Naive B cell (primary cell): ENCODE measurements at regions not wholly inside any gene's neighbourhood (a gene's known extent, or its start where the extent isn't known, plus 50 kb on each side); places are given as distances from the start of the nearest gene placed in this dataset.

Experiments
- ATAC-seq, 2 donors: fragments of 150-1000 bp; cut with Tn5 transposase; 2 replicates each; pipeline ENCODE4 v1.10.0; 2021; ENCODE audit warnings: low read depth in 2 of 2, mild to moderate bottlenecking in 2 of 2, moderate library complexity in 2 of 2
- DNase-seq: peaks from one replicate; pipeline ENCODE4 v3.0.0; 2022
- H3K27ac Mint-ChIP-seq, 6 donors: one replicate each; pipeline ENCODE4 v1.8.0; 2020 to 2022; ENCODE audit warnings: mild to moderate bottlenecking in 6 of 6, mixed read lengths in 6 of 6, moderate library complexity in 5 of 6, inconsistent platforms in 2 of 6
- H3K27me3 Mint-ChIP-seq, 3 donors: one replicate each; pipeline ENCODE4 v1.8.0; 2021 to 2022; ENCODE audit warnings: mixed read lengths in 3 of 3, mild to moderate bottlenecking in 1 of 3
- H3K36me3 Mint-ChIP-seq, 2 donors: one replicate each; pipeline ENCODE4 v1.8.0; 2020 to 2022; ENCODE audit warnings: mixed read lengths in 2 of 2, inconsistent platforms in 1 of 2, mild to moderate bottlenecking in 1 of 2
- H3K4me1 Mint-ChIP-seq, 3 donors: one replicate each; pipeline ENCODE4 v1.8.0; 2020 to 2022; ENCODE audit warnings: mixed read lengths in 3 of 3, inconsistent platforms in 1 of 3, mild to moderate bottlenecking in 1 of 3, moderate library complexity in 1 of 3
- H3K4me3 Mint-ChIP-seq, 8 donors: one replicate each; pipeline ENCODE4 v1.8.0; 2020 to 2022; ENCODE audit warnings: mild to moderate bottlenecking in 8 of 8, mixed read lengths in 8 of 8, moderate library complexity in 8 of 8, inconsistent platforms in 2 of 8
- H3K9me3 Mint-ChIP-seq, 7 donors: one replicate each; pipeline ENCODE4 v1.8.0; 2020 to 2022; ENCODE audit warnings: mixed read lengths in 7 of 7, mild to moderate bottlenecking in 5 of 7, inconsistent platforms in 2 of 7, moderate library complexity in 1 of 7

DNA sequence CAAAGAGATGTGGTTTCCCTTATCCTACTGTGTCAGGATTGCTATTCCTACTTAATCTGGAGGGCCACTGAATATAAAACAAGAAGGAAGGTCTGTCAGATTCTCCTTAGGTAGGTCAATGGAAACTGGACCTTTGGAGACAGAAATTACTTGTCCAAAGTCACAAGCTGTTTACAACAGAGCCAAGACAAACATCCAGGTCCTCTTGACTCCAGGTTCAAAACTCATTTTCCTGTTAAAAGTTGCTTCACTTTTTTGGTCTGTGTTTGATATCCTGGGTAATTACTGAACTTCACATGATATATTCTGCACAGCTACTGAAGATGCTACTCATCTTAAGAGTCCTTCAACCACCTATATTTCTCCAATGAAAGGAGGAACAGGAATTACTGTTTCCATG is 81.2 kb upstream of the ARHGAP32 start:
- Mint-ChIP-seq H3K4me3 (peak overlapping the region in 6 of 8 donors; percentile 57 to 86 (median 74)), H3K4me1 (peaks cover 57 to 85% (median 79%) of the 10 kb centered on the region in 3 donors), H3K9me3 (no peaks in the 10 kb centered on the region), H3K36me3 (no peaks in the 10 kb centered on the region), H3K27ac (peak overlapping the region in 3 of 6 donors; percentile 15 to 95 (median 73)), H3K27me3 (peaks cover 0 to 3% (median 0%) of the 10 kb centered on the region in 3 donors)
- ATAC-seq = no peak
- no peak for DNase-seq

DNA sequence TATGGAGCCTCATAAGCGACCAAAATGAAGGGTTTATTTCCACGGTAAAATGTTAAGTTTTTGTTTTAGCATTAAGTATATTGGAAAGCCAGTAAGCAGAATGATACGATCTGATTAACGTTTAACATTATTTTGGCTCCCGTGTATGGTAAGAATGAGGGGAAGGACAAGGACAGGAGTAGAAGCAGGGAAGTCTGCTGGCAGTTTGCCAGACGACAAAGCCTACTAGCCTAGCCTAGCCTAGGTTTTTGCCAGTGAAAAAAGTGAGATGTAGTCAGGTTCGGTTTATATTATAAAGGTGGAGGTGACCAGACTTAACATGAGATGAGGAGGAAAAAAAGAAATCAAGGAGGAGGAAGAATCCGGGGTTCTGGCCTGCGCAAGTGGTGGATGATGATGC is 78.9 kb upstream of the ARHGAP32 start:
- Mint-ChIP-seq H3K27ac (peak overlapping the region in 5 of 6 donors; percentile 2 to 66 (median 36)), H3K9me3 (no peaks in the 10 kb centered on the region), H3K4me3 (peak overlapping the region in 4 of 8 donors; percentile 14 to 83 (median 66))

GRCh38 chr11:129270446-129270845 is 78.3 kb upstream of the ARHGAP32 start:
- no peak for DNase-seq
- Mint-ChIP-seq H3K27ac (peak overlapping the region in 5 of 6 donors; percentile 12 to 74 (median 58)), H3K27me3 (no peaks in the 10 kb centered on the region), H3K4me1 (peaks cover 42 to 68% (median 64%) of the 10 kb centered on the region in 3 donors), H3K4me3 (peak overlapping the region in 7 of 8 donors; percentile 3 to 83 (median 57)), H3K9me3 (no peaks in the 10 kb centered on the region), H3K36me3 (no peaks in the 10 kb centered on the region)
- peak in 1 of 2 donors; percentile 28 for ATAC-seq

More for the DNA sequence above, 78.9 kb upstream of the ARHGAP32 start:
- H3K4me1 Mint-ChIP-seq = peaks cover 46 to 74% (median 65%) of the 10 kb centered on the region in 3 donors
- DNase-seq = no peak
- H3K27me3 Mint-ChIP-seq = no peaks in the 10 kb centered on the region
- H3K36me3 Mint-ChIP-seq = no peaks in the 10 kb centered on the region
- no peak for ATAC-seq

- Mint-ChIP-seq H3K4me3 (no peak overlapping the region), H3K27me3 (no peaks in the 10 kb centered on the region), H3K4me1 (peaks cover 41 to 64% (median 55%) of the 10 kb centered on the region in 3 donors), H3K36me3 (peaks cover 0 to under 1% of the 10 kb centered on the region in 2 donors), H3K9me3 (peaks cover 0 to 3% (median 0%) of the 10 kb centered on the region in 7 donors), H3K27ac (peak overlapping the region in 1 of 6 donors; percentile 46)
- DNase-seq (no peak), ATAC-seq (no peak)
Measured at GRCh38 chr11:129268371-129268770, 76.2 kb upstream of the ARHGAP32 start.

- H3K27ac Mint-ChIP-seq = peak overlapping the region in 2 of 6 donors; percentile 7 to 27
- ATAC-seq = no peak
Measured at GRCh38 chr11:129267716-129268115, 75.6 kb upstream of the ARHGAP32 start.

GRCh38 chr11:129266536-129266935 is 74.4 kb upstream of the ARHGAP32 start:
- Mint-ChIP-seq H3K27me3 (no peaks in the 10 kb centered on the region), H3K4me3 (no peak overlapping the region), H3K36me3 (peaks cover 0 to 8% of the 10 kb centered on the region in 2 donors), H3K27ac (no peak overlapping the region), H3K4me1 (peaks cover 30 to 51% (median 42%) of the 10 kb centered on the region in 3 donors), H3K9me3 (peaks cover 0 to 3% (median 0%) of the 10 kb centered on the region in 7 donors)
- DNase-seq (no peak), ATAC-seq (no peak)

More at GRCh38 chr11:129267716-129268115, 75.6 kb upstream of the ARHGAP32 start:
- Mint-ChIP-seq H3K4me3 (peak overlapping the region in 1 of 8 donors; percentile 4), H3K36me3 (peaks cover 0 to 7% of the 10 kb centered on the region in 2 donors), H3K4me1 (peaks cover 40 to 61% (median 52%) of the 10 kb centered on the region in 3 donors), H3K27me3 (no peaks in the 10 kb centered on the region), H3K9me3 (peaks cover 0 to 3% (median 0%) of the 10 kb centered on the region in 7 donors)
- no peak for DNase-seq

GRCh38 chr11:129265125-129265788 is 73.1 kb upstream of the ARHGAP32 start:
- H3K9me3 Mint-ChIP-seq = peaks cover 0 to 3% (median 0%) of the 10 kb centered on the region in 7 donors
- H3K27ac Mint-ChIP-seq = peak overlapping the region in 1 of 6 donors; percentile 7
- H3K36me3 Mint-ChIP-seq = peaks cover 0 to 8% of the 10 kb centered on the region in 2 donors
- H3K4me3 Mint-ChIP-seq = no peak overlapping the region
- H3K4me1 Mint-ChIP-seq = peaks cover 18 to 38% (median 30%) of the 10 kb centered on the region in 3 donors
- ATAC-seq (no peak), DNase-seq (no peak)
- no peaks in the 10 kb centered on the region for H3K27me3 Mint-ChIP-seq

GRCh38 chr11:129264114-129264513 is 72.0 kb upstream of the ARHGAP32 start:
- Mint-ChIP-seq H3K4me3 (peak overlapping the region in 1 of 8 donors; percentile 20), H3K27ac (peak overlapping the region in 1 of 6 donors; percentile 4), H3K36me3 (peaks cover 0 to 8% of the 10 kb centered on the region in 2 donors), H3K9me3 (peaks cover 0 to 3% (median 0%) of the 10 kb centered on the region in 7 donors), H3K4me1 (peaks cover 18 to 34% (median 29%) of the 10 kb centered on the region in 3 donors), H3K27me3 (no peaks in the 10 kb centered on the region)
- ATAC-seq = no peak
- DNase-seq = no peak

- Mint-ChIP-seq H3K9me3 (peaks cover 0 to 3% (median 0%) of the 10 kb centered on the region in 7 donors), H3K36me3 (peaks cover 0 to 8% of the 10 kb centered on the region in 2 donors), H3K4me1 (peaks cover 10 to 36% (median 18%) of the 10 kb centered on the region in 3 donors), H3K27me3 (no peaks in the 10 kb centered on the region), H3K4me3 (no peak overlapping the region), H3K27ac (no peak overlapping the region)
- ATAC-seq = no peak
- no peak for DNase-seq
Measured at GRCh38 chr11:129260750-129261149, 68.6 kb upstream of the ARHGAP32 start.

- H3K4me1 Mint-ChIP-seq = peaks cover 10 to 37% (median 18%) of the 10 kb centered on the region in 3 donors
- peak overlapping the region in 1 of 6 donors; percentile 26 for H3K27ac Mint-ChIP-seq
- no peak overlapping the region for H3K4me3 Mint-ChIP-seq
- DNase-seq = no peak
- peaks cover 0 to 3% (median 0%) of the 10 kb centered on the region in 7 donors for H3K9me3 Mint-ChIP-seq
- peaks cover 0 to 8% of the 10 kb centered on the region in 2 donors for H3K36me3 Mint-ChIP-seq
- no peak for ATAC-seq
- no peaks in the 10 kb centered on the region for H3K27me3 Mint-ChIP-seq
Measured at GRCh38 chr11:129259931-129260348, 67.8 kb upstream of the ARHGAP32 start.

GRCh38 chr11:129258205-129258604 is 66.1 kb upstream of the ARHGAP32 start:
- no peaks in the 10 kb centered on the region for H3K9me3 Mint-ChIP-seq
- peaks cover 0 to 6% of the 10 kb centered on the region in 2 donors for H3K36me3 Mint-ChIP-seq
- H3K4me1 Mint-ChIP-seq = peaks cover 4 to 23% (median 10%) of the 10 kb centered on the region in 3 donors
- no peak overlapping the region for H3K4me3 Mint-ChIP-seq
- no peak for DNase-seq
- H3K27me3 Mint-ChIP-seq = no peaks in the 10 kb centered on the region
- peak overlapping the region in 1 of 6 donors; percentile 3 for H3K27ac Mint-ChIP-seq
- ATAC-seq = no peak

GRCh38 chr11:129257512-129257911 is 65.4 kb upstream of the ARHGAP32 start:
- Mint-ChIP-seq H3K4me1 (peaks cover 0 to 18% (median 8%) of the 10 kb centered on the region in 3 donors), H3K27me3 (no peaks in the 10 kb centered on the region), H3K9me3 (no peaks in the 10 kb centered on the region), H3K4me3 (no peak overlapping the region), H3K36me3 (no peaks in the 10 kb centered on the region), H3K27ac (no peak overlapping the region)
- ATAC-seq (no peak), DNase-seq (no peak)

DNA sequence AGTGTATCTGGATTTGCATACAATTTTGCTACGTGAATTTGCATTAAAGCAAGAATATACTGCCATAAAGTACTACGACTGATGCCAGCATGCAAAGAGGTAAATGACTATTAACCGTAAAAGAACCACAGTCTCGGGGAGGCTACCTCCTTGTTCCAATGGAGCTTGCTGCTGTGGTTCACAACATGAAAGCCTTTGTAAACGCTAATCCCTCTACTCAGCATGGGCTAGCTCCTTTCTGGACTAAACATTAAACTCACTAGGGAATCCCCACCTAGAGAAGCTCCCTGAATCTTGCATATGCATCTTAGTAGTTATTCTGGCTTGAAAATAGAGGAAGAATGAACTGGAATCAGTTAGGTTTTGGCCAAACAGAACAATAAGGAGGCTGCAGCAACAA is 60.5 kb upstream of the ARHGAP32 start:
- Mint-ChIP-seq H3K27ac (peak overlapping the region in 2 of 6 donors; percentile 5 to 95), H3K4me3 (no peak overlapping the region), H3K36me3 (no peaks in the 10 kb centered on the region), H3K4me1 (peaks cover 4 to 19% (median 9%) of the 10 kb centered on the region in 3 donors), H3K9me3 (no peaks in the 10 kb centered on the region), H3K27me3 (no peaks in the 10 kb centered on the region)
- DNase-seq = no peak
- ATAC-seq = no peak

- Mint-ChIP-seq H3K27me3 (no peaks in the 10 kb centered on the region), H3K4me1 (peaks cover 4 to 19% (median 11%) of the 10 kb centered on the region in 3 donors), H3K36me3 (no peaks in the 10 kb centered on the region), H3K27ac (no peak overlapping the region), H3K9me3 (no peaks in the 10 kb centered on the region), H3K4me3 (no peak overlapping the region)
- DNase-seq (no peak), ATAC-seq (no peak)
Measured at GRCh38 chr11:129251067-129251466, 58.9 kb upstream of the ARHGAP32 start.
